ENCODE measurements at regions not wholly inside any gene's neighbourhood (a gene's known extent, or its start where the extent isn't known, plus 50 kb on each side); places are given as distances from the start of the nearest gene placed in this dataset.

GRCh38 chr3:102537123-102537522 is 102.3 kb downstream of the ZPLD1 start:
- Mint-ChIP-seq H3K9me3 (ENCODE audit: unreplicated experiment) (no peaks in the 10 kb centered on the region), H3K4me1 (ENCODE audit: low read depth, unreplicated experiment) (no peaks in the 10 kb centered on the region), H3K4me3 (ENCODE audit: unreplicated experiment) (no peak overlapping the region), H3K27me3 (ENCODE audit: insufficient read depth, unreplicated experiment) (peaks cover 3% of the 10 kb centered on the region), H3K27ac (ENCODE audit: unreplicated experiment) (no peak overlapping the region), H3K36me3 (ENCODE audit: insufficient read depth, unreplicated experiment) (no peaks in the 10 kb centered on the region)
- no peak for DNase-seq
- no peak overlapping the region for H3K4me3 ChIP-seq (ENCODE audit: low read depth, low read length)
- no peaks in the 10 kb centered on the region for H3K9me3 ChIP-seq
- H3K4me1 ChIP-seq, result no peaks in the 10 kb centered on the region
- intact Hi-C loops (cut with micrococcal nuclease; ENCODE audit: unreplicated experiment), result loop anchor here (2.0 kb wide), 1 partner anchor 728 kb away; no protein-coding TSS in a partner anchor
- TF ChIP-seq CTCF (IDR thresholded peaks at IDR 0.05; ENCODE audit: insufficient read depth in 1 of 2, low read depth in 1 of 2, low read length in 1 of 2, severe bottlenecking in 1 of 2, unreplicated experiment in 1 of 2), result no peak
- ChIA-PET CTCF (interaction anchor here (0.8 to 1.8 kb wide), 6 partner anchors 66 to 813 kb away, joined by 3 to 51 read pairs (median 6); partner anchors contain the start of gene CEP97), POLR2A (no interaction called here)
- no peaks in the 10 kb centered on the region for H3K27me3 ChIP-seq (replicated peaks; ENCODE audit: control insufficient read depth, insufficient read depth, low read length)
- BruUV-seq (replicated peaks), result no TSS peak
- no peaks in the 10 kb centered on the region for H3K36me3 ChIP-seq (ENCODE audit: control insufficient read depth, insufficient read depth, low read length)

- no peaks in the 10 kb centered on the region for H3K4me1 Mint-ChIP-seq (ENCODE audit: low read depth, unreplicated experiment)
- no peak for DNase-seq
- POLR2A ChIA-PET, result no interaction called here
- no TSS peak for BruUV-seq (replicated peaks)
- H3K4me3 Mint-ChIP-seq (ENCODE audit: unreplicated experiment), result no peak overlapping the region
- no peaks in the 10 kb centered on the region for H3K36me3 Mint-ChIP-seq (ENCODE audit: insufficient read depth, unreplicated experiment)
- CTCF ChIA-PET, result no interaction called here
- Histone ChIP-seq H3K27me3 (replicated peaks; ENCODE audit: control insufficient read depth, insufficient read depth, low read length) (no peaks in the 10 kb centered on the region), H3K9me3 (no peaks in the 10 kb centered on the region), H3K4me1 (no peaks in the 10 kb centered on the region), H3K4me3 (ENCODE audit: low read depth, low read length) (no peak overlapping the region), H3K36me3 (ENCODE audit: control insufficient read depth, insufficient read depth, low read length) (no peaks in the 10 kb centered on the region)
- H3K27ac Mint-ChIP-seq (ENCODE audit: unreplicated experiment), result no peak overlapping the region
- H3K27me3 Mint-ChIP-seq (ENCODE audit: insufficient read depth, unreplicated experiment), result peaks cover 3% of the 10 kb centered on the region
- intact Hi-C loops (cut with micrococcal nuclease; ENCODE audit: unreplicated experiment), result no loop called here
- H3K9me3 Mint-ChIP-seq (ENCODE audit: unreplicated experiment), result no peaks in the 10 kb centered on the region
- TF ChIP-seq CTCF (IDR thresholded peaks at IDR 0.05; ENCODE audit: insufficient read depth in 1 of 2, low read depth in 1 of 2, low read length in 1 of 2, severe bottlenecking in 1 of 2, unreplicated experiment in 1 of 2), result no peak
These were observed 109.9 kb downstream of the ZPLD1 start for GRCh38 chr3:102544741-102545140.

- no peak for TF ChIP-seq CTCF (IDR thresholded peaks at IDR 0.05; ENCODE audit: insufficient read depth in 1 of 2, low read depth in 1 of 2, low read length in 1 of 2, severe bottlenecking in 1 of 2, unreplicated experiment in 1 of 2)
- no peak for DNase-seq
- Mint-ChIP-seq H3K9me3 (ENCODE audit: unreplicated experiment) (no peaks in the 10 kb centered on the region), H3K4me1 (ENCODE audit: low read depth, unreplicated experiment) (no peaks in the 10 kb centered on the region), H3K27me3 (ENCODE audit: insufficient read depth, unreplicated experiment) (peaks cover 3% of the 10 kb centered on the region), H3K36me3 (ENCODE audit: insufficient read depth, unreplicated experiment) (no peaks in the 10 kb centered on the region), H3K4me3 (ENCODE audit: unreplicated experiment) (no peak overlapping the region), H3K27ac (ENCODE audit: unreplicated experiment) (no peak overlapping the region)
- no peaks in the 10 kb centered on the region for H3K4me1 ChIP-seq
- intact Hi-C loops (cut with micrococcal nuclease; ENCODE audit: unreplicated experiment), result no loop called here
- no TSS peak for BruUV-seq (replicated peaks)
- CTCF ChIA-PET, result no interaction called here
- POLR2A ChIA-PET, result no interaction called here
- no peaks in the 10 kb centered on the region for H3K27me3 ChIP-seq (replicated peaks; ENCODE audit: control insufficient read depth, insufficient read depth, low read length)
- H3K9me3 ChIP-seq, result no peaks in the 10 kb centered on the region
- H3K4me3 ChIP-seq (ENCODE audit: low read depth, low read length), result no peak overlapping the region
- H3K36me3 ChIP-seq (ENCODE audit: control insufficient read depth, insufficient read depth, low read length), result no peaks in the 10 kb centered on the region
These were observed 110.5 kb downstream of the ZPLD1 start for GRCh38 chr3:102545276-102545675.

Measured in Caco-2 (cell line).